SK-N-SH (cell line): ENCODE measurements at regions not wholly inside any gene's neighbourhood (a gene's known extent, or its start where the extent isn't known, plus 50 kb on each side); places are given as distances from the start of the nearest gene placed in this dataset.

Source experiments
- CTCF ChIA-PET: fragments of 300-600, 350-600 bp; formaldehyde crosslinking; extraction: SDS; loops from one replicate; lab custom pipeline; 2021; lab: Yijun Ruan, JAX
- POLR2A ChIA-PET: fragments of 350-600 bp; sonication (Branson Sonifier 250); formaldehyde crosslinking; extraction: SDS; loops from one replicate; lab custom pipeline; 2020; ENCODE audit warnings: antibody characterized with exemption, inconsistent platforms; lab: Yijun Ruan, JAX
- DNase-seq: peaks from one replicate; pipeline ENCODE4 v3.0.0; 2012
- H2AFZ ChIP-seq: fragments of 200-600 bp; sonication (generic); 2 replicates; pipeline ENCODE4 v1.8.1; 2016; ENCODE audit warnings: antibody characterized with exemption, mild to moderate bottlenecking, low read depth
- H3F3A ChIP-seq: fragments of 200-600 bp; sonication (generic); replicated peaks from 2 replicates; pipeline ENCODE3; 2016; ENCODE audit warnings: antibody characterized with exemption, mild to moderate bottlenecking; ENCODE audit not compliant: insufficient read depth
- H3K27ac ChIP-seq, 2 experiments: fragments of 200-500 bp in 1 of 2; fragments of 200-600 bp in 1 of 2; sonication (Bioruptor generic) in 1 of 2; sonication (generic), shearing (Covaris generic) in 1 of 2; 2 replicates each; pipeline versions ENCODE4 v1.5.1 to v1.6.1; 2014 to 2016; ENCODE audit warnings: low read depth in 2 of 2, inconsistent platforms in 1 of 2, low read length in 1 of 2, mild to moderate bottlenecking in 1 of 2, mixed read lengths in 1 of 2
- H3K27me3 ChIP-seq: fragments of 200-600 bp; sonication (generic), shearing (Covaris generic); 2 replicates; pipeline ENCODE4 v1.6.1; 2016; ENCODE audit warnings: mixed run types; ENCODE audit not compliant: insufficient read depth
- H3K36me3 ChIP-seq, 2 experiments: fragments of 200-500 bp in 1 of 2; fragments of 200-600 bp in 1 of 2; sonication (Bioruptor generic) in 1 of 2; sonication (generic) in 1 of 2; replicated peaks in 1 of 2; 2 replicates each; pipeline versions ENCODE3 to v1.5.1; 2014 to 2016; ENCODE audit warnings: low read length in 1 of 2, mild to moderate bottlenecking in 1 of 2; ENCODE audit not compliant: insufficient read depth in 2 of 2, control insufficient read depth in 1 of 2
- H3K4me1 ChIP-seq, 2 experiments: fragments of 200-500 bp in 1 of 2; fragments of 200-600 bp in 1 of 2; sonication (Bioruptor generic) in 1 of 2; sonication (generic), shearing (Covaris generic) in 1 of 2; 2 replicates each; pipeline versions ENCODE4 v1.5.1 to v1.6.1; 2014 to 2016; ENCODE audit warnings: low read depth in 1 of 2, low read length in 1 of 2, mixed run types in 1 of 2; ENCODE audit not compliant: insufficient read depth in 2 of 2, control insufficient read depth in 1 of 2
- H3K4me2 ChIP-seq: fragments of 200-600 bp; sonication (generic), shearing (Covaris generic); 2 replicates; pipeline ENCODE4 v1.6.1; 2017; ENCODE audit warnings: mixed run types
- H3K4me3 ChIP-seq, 2 experiments: fragments of 200-500 bp in 1 of 2; fragments of 200-600 bp in 1 of 2; sonication (Bioruptor generic) in 1 of 2; sonication (generic), shearing (Covaris generic) in 1 of 2; 2 replicates each; pipeline versions ENCODE4 v1.5.1 to v1.8.1; 2014 to 2016; ENCODE audit warnings: low read depth in 2 of 2, inconsistent platforms in 1 of 2, low read length in 1 of 2, mild to moderate bottlenecking in 1 of 2, mixed read lengths in 1 of 2, moderate library complexity in 1 of 2
- H3K79me2 ChIP-seq: fragments of 200-600 bp; sonication (generic); 2 replicates; pipeline ENCODE4 v1.8.1; 2017; ENCODE audit warnings: mild to moderate bottlenecking; ENCODE audit not compliant: insufficient read depth
- H3K9ac ChIP-seq: fragments of 200-600 bp; sonication (generic); 2 replicates; pipeline ENCODE4 v1.6.1; 2017; ENCODE audit warnings: mixed run types
- H3K9me2 ChIP-seq: fragments of 200-600 bp; sonication (generic); 2 replicates; pipeline ENCODE4 v1.6.1; 2017; ENCODE audit warnings: mixed run types
- H3K9me3 ChIP-seq: fragments of 200-600 bp; sonication (generic); 2 replicates; pipeline ENCODE4 v1.6.1; 2017; ENCODE audit warnings: mixed run types, mild to moderate bottlenecking, moderate library complexity
- H4K20me1 ChIP-seq: fragments of 200-600 bp; sonication (generic); 2 replicates; pipeline ENCODE4 v1.6.1; 2017; ENCODE audit warnings: mild to moderate bottlenecking, mixed run types; ENCODE audit not compliant: insufficient read depth
- CHD2 ChIP-seq: fragments of 150-350 bp; IDR thresholded peaks from 2 replicates; pipeline ENCODE4 v1.6.1; 2018; ENCODE audit warnings: low read length; ENCODE audit not compliant: partially characterized antibody
- ELF1 ChIP-seq: IDR thresholded peaks from 2 replicates; pipeline ENCODE4 v1.4.0; 2012
- EP300 ChIP-seq, 2 experiments: IDR thresholded peaks; 2 replicates each; pipeline versions ENCODE4 v1.4.0 to v1.6.1; 2012; ENCODE audit warnings: borderline replicate concordance in 1 of 2, low read depth in 1 of 2, low read length in 1 of 2
- MXI1 ChIP-seq: IDR thresholded peaks from 2 replicates; pipeline ENCODE4 v1.6.1; 2012; ENCODE audit warnings: mild to moderate bottlenecking, low read depth, low read length, improper control_type of control experiment
- NFIC ChIP-seq: IDR thresholded peaks from 2 replicates; pipeline ENCODE4 v1.4.0; 2012; ENCODE audit warnings: borderline replicate concordance
- NRF1 ChIP-seq: IDR thresholded peaks from 2 replicates; pipeline ENCODE4 v1.6.1; 2012; ENCODE audit warnings: low read depth, mild to moderate bottlenecking, low read length
- POLR2AphosphoS5 ChIP-seq: IDR thresholded peaks from 2 replicates; pipeline ENCODE4 v1.6.1; 2012; ENCODE audit warnings: low read depth, low read length
- RFX5 ChIP-seq: IDR thresholded peaks from 2 replicates; pipeline ENCODE4 v1.6.1; 2012; ENCODE audit warnings: mild to moderate bottlenecking, improper control_type of control experiment, low read length
- SIN3A ChIP-seq: IDR thresholded peaks from 2 replicates; pipeline ENCODE4 v1.6.1; 2012; ENCODE audit warnings: low read depth, mild to moderate bottlenecking, low read length, moderate library complexity, borderline replicate concordance
- SMC3 ChIP-seq: IDR thresholded peaks from 2 replicates; pipeline ENCODE4 v1.6.1; 2012; ENCODE audit warnings: low read depth, low read length, improper control_type of control experiment
- TAF1 ChIP-seq: IDR thresholded peaks from 2 replicates; pipeline ENCODE4 v1.6.1; 2012; ENCODE audit warnings: low read depth, mild to moderate bottlenecking, low read length, moderate library complexity, borderline replicate concordance
- TCF12 ChIP-seq: IDR thresholded peaks from 2 replicates; pipeline ENCODE4 v1.4.0; 2012
- TEAD4 ChIP-seq: IDR thresholded peaks from 2 replicates; pipeline ENCODE4 v1.4.0; 2012; ENCODE audit warnings: mild to moderate bottlenecking, borderline replicate concordance; ENCODE audit not compliant: insufficient read depth
- WGBS: methylation state at CpG from one replicate; pipeline ENCODE4 v1.1.6; 2017; ENCODE audit warnings: low lambda C conversion rate; 5-methylcytosine and 5-hydroxymethylcytosine counted together
- TF ChIP-seq, protein P1 (sequence below): IDR thresholded peaks from 2 replicates; pipeline ENCODE4 v1.4.0; 2012; ENCODE audit warnings: low read depth, borderline replicate concordance
- TF ChIP-seq, protein P2 (sequence below): fragments of 150-350 bp; IDR thresholded peaks from 2 replicates; pipeline ENCODE4 v1.6.1; 2017; ENCODE audit warnings: antibody characterized with exemption, low read length, low read depth, borderline replicate concordance
- TF ChIP-seq, protein P3 (sequence below): IDR thresholded peaks from 2 replicates; pipeline ENCODE4 v1.4.0; 2012; ENCODE audit warnings: low read depth
- TF ChIP-seq, protein P4 (sequence below): IDR thresholded peaks from 2 replicates; pipeline ENCODE4 v1.6.1; 2012; ENCODE audit warnings: mild to moderate bottlenecking, low read depth, low read length, moderate library complexity

DNA sequence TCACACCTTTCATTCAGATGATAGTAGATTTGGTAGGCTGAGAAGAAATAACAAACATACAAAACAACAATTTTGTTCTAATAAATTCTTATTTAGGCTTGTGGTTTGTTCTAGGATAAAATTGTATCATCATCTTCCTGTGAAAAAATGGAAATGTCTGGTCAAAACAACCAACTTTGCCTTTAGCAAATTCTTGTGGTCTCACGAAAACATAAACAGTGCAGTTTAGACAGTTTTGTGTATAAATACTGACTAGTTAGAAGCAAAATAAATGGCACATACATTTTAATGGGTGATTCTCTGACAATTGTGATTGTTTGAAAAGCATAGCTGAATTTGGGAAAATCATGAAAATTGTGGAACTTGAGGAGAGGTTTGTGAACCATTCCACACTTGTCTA lies 180.1 kb downstream of the TDRD15 start:
- 38% methylated on average over 1 of the region's 1 CpG for WGBS
- Histone ChIP-seq H3K36me3 (no peaks in the 10 kb centered on the region), H3K9me2 (no peaks in the 10 kb centered on the region), H3K4me1 (peaks cover 0 to 21% of the 10 kb centered on the region in 2 experiments; a peak in 2 of 4 replicates), H3K27me3 (no peaks in the 10 kb centered on the region), H3K79me2 (no peaks in the 10 kb centered on the region), H3K4me3 (no peak overlapping the region), H3K9ac (no peak overlapping the region), H4K20me1 (no peaks in the 10 kb centered on the region), H3K27ac (no peak overlapping the region; a peak in 1 of 4 replicates), H3K4me2 (no peak overlapping the region), H2AFZ (no peak overlapping the region), H3F3A (no peaks in the 10 kb centered on the region), H3K9me3 (no peaks in the 10 kb centered on the region)
- no peak for DNase-seq
- POLR2A ChIA-PET: no interaction called here
- CTCF ChIA-PET: interaction anchor here (1.2 to 1.7 kb wide), 4 partner anchors 11 to 127 kb away, joined by 3 to 8 read pairs (median 4); no protein-coding TSS in a partner anchor
- TF ChIP-seq TAF1: no peak

DNA sequence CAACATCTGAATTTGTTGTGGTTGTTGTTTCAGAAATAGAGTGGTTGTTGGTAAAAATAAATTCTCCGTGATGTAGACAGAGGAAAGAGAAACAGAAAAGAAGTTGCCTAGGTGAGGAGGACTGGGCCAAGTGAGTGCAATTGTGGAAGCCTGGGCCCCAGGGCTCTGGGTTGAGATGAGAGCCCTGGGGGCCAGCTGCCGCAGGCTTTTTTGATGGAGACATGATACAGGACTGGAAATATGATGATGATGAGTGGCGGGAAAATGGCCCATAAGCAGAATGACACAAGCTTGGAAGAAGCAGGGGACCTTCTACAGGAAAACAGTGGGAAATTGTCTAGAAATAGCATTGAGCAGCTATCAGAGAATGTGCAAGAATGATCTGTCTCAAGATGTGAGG lies 181.8 kb downstream of the TDRD15 start:
- H2AFZ ChIP-seq: no peak overlapping the region
- H3K4me1 ChIP-seq: peaks cover 0 to 21% of the 10 kb centered on the region in 2 experiments; a peak in 2 of 4 replicates
- no peak overlapping the region for H3K9ac ChIP-seq
- 38% methylated on average over 3 of the region's 3 CpGs for WGBS
- H3F3A ChIP-seq: no peaks in the 10 kb centered on the region
- no peak for DNase-seq
- peak overlapping the region in 1 of 2 experiments; percentile 86; a peak in 2 of 4 replicates for H3K27ac ChIP-seq
- H3K9me3 ChIP-seq: no peaks in the 10 kb centered on the region
- no peaks in the 10 kb centered on the region for H3K9me2 ChIP-seq
- no peaks in the 10 kb centered on the region for H3K27me3 ChIP-seq
- H4K20me1 ChIP-seq: no peaks in the 10 kb centered on the region
- H3K4me2 ChIP-seq: no peak overlapping the region
- H3K79me2 ChIP-seq: no peaks in the 10 kb centered on the region
- CTCF ChIA-PET: interaction anchor here (0.6 to 2.4 kb wide), 4 partner anchors 8 to 263 kb away, joined by 3 to 22 read pairs (median 4); no protein-coding TSS in a partner anchor
- H3K4me3 ChIP-seq: no peak overlapping the region
- TF ChIP-seq, protein P1, sequence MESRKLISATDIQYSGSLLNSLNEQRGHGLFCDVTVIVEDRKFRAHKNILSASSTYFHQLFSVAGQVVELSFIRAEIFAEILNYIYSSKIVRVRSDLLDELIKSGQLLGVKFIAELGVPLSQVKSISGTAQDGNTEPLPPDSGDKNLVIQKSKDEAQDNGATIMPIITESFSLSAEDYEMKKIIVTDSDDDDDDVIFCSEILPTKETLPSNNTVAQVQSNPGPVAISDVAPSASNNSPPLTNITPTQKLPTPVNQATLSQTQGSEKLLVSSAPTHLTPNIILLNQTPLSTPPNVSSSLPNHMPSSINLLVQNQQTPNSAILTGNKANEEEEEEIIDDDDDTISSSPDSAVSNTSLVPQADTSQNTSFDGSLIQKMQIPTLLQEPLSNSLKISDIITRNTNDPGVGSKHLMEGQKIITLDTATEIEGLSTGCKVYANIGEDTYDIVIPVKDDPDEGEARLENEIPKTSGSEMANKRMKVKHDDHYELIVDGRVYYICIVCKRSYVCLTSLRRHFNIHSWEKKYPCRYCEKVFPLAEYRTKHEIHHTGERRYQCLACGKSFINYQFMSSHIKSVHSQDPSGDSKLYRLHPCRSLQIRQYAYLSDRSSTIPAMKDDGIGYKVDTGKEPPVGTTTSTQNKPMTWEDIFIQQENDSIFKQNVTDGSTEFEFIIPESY: no peak
- TF ChIP-seq NRF1: no peak
- no peak for TF ChIP-seq TCF12
- TF ChIP-seq MXI1: no peak
- TF ChIP-seq CHD2: no peak
- TF ChIP-seq SIN3A: no peak
- no peak for TF ChIP-seq POLR2AphosphoS5
- TF ChIP-seq RFX5: no peak
- TF ChIP-seq, protein P2, sequence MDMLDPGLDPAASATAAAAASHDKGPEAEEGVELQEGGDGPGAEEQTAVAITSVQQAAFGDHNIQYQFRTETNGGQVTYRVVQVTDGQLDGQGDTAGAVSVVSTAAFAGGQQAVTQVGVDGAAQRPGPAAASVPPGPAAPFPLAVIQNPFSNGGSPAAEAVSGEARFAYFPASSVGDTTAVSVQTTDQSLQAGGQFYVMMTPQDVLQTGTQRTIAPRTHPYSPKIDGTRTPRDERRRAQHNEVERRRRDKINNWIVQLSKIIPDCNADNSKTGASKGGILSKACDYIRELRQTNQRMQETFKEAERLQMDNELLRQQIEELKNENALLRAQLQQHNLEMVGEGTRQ: no peak
- TF ChIP-seq, protein P3, sequence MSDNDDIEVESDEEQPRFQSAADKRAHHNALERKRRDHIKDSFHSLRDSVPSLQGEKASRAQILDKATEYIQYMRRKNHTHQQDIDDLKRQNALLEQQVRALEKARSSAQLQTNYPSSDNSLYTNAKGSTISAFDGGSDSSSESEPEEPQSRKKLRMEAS: no peak
- TF ChIP-seq EP300 (IDR thresholded peaks at IDR 0.05; ENCODE audit: borderline replicate concordance in 1 of 2, low read depth in 1 of 2, low read length in 1 of 2): no peak
- TF ChIP-seq ELF1: no peak
- TF ChIP-seq SMC3: no peak
- no peak for TF ChIP-seq NFIC
- TF ChIP-seq, protein P4, sequence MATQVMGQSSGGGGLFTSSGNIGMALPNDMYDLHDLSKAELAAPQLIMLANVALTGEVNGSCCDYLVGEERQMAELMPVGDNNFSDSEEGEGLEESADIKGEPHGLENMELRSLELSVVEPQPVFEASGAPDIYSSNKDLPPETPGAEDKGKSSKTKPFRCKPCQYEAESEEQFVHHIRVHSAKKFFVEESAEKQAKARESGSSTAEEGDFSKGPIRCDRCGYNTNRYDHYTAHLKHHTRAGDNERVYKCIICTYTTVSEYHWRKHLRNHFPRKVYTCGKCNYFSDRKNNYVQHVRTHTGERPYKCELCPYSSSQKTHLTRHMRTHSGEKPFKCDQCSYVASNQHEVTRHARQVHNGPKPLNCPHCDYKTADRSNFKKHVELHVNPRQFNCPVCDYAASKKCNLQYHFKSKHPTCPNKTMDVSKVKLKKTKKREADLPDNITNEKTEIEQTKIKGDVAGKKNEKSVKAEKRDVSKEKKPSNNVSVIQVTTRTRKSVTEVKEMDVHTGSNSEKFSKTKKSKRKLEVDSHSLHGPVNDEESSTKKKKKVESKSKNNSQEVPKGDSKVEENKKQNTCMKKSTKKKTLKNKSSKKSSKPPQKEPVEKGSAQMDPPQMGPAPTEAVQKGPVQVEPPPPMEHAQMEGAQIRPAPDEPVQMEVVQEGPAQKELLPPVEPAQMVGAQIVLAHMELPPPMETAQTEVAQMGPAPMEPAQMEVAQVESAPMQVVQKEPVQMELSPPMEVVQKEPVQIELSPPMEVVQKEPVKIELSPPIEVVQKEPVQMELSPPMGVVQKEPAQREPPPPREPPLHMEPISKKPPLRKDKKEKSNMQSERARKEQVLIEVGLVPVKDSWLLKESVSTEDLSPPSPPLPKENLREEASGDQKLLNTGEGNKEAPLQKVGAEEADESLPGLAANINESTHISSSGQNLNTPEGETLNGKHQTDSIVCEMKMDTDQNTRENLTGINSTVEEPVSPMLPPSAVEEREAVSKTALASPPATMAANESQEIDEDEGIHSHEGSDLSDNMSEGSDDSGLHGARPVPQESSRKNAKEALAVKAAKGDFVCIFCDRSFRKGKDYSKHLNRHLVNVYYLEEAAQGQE: no peak
- TF ChIP-seq TEAD4: no peak
- POLR2A ChIA-PET: interaction anchor here (1.2 to 2.1 kb wide), 2 partner anchors 111 to 328 kb away, joined by 3 to 8 read pairs; no protein-coding TSS in a partner anchor
- H3K36me3 ChIP-seq: no peaks in the 10 kb centered on the region
